Loucy (cell line): ENCODE measurements at regions not wholly inside any gene's neighbourhood (a gene's known extent, or its start where the extent isn't known, plus 50 kb on each side); places are given as distances from the start of the nearest gene placed in this dataset.
A peak's percentile ranks its signal among the peaks of the same experiment; 100 is the strongest.

Experiments used
- H2AFZ ChIP-seq: fragments of 200-600 bp; sonication (generic); 2 replicates; pipeline ENCODE4 v1.6.0; 2016; ENCODE audit warnings: antibody characterized with exemption, mild to moderate bottlenecking, low read length, moderate library complexity
- H3F3A ChIP-seq: fragments of 200-600 bp; 2 replicates; pipeline ENCODE4 v1.6.0; 2016; ENCODE audit warnings: antibody characterized with exemption, low read depth, mild to moderate bottlenecking
- H3K27me3 ChIP-seq: fragments of 200-600 bp; sonication (generic); 2 replicates; pipeline ENCODE4 v1.6.1; 2014; ENCODE audit warnings: low read length, mild to moderate bottlenecking; ENCODE audit not compliant: insufficient read depth, poor library complexity, severe bottlenecking
- H3K36me3 ChIP-seq: fragments of 200-600 bp; sonication (generic); 2 replicates; pipeline ENCODE4 v1.6.1; 2016; ENCODE audit warnings: low read length; ENCODE audit not compliant: insufficient read depth
- H3K4me1 ChIP-seq: fragments of 200-600 bp; sonication (generic); 2 replicates; pipeline ENCODE4 v1.5.1; 2014; ENCODE audit warnings: low read length, mild to moderate bottlenecking; ENCODE audit not compliant: insufficient read depth, poor library complexity, severe bottlenecking
- H3K4me2 ChIP-seq: fragments of 200-600 bp; sonication (generic); 2 replicates; pipeline ENCODE4 v1.6.0; 2014; ENCODE audit warnings: antibody characterized with exemption, low read length, low read depth, mild to moderate bottlenecking; ENCODE audit not compliant: poor library complexity, severe bottlenecking
- H3K4me3 ChIP-seq: fragments of 200-600 bp; sonication (generic); 2 replicates; pipeline ENCODE4 v1.5.1; 2014; ENCODE audit warnings: low read length, mild to moderate bottlenecking, mixed read lengths; ENCODE audit not compliant: poor library complexity, severe bottlenecking
- H3K79me2 ChIP-seq: fragments of 200-600 bp; sonication (generic); 2 replicates; pipeline ENCODE4 v1.6.1; 2014; ENCODE audit warnings: low read length; ENCODE audit not compliant: insufficient read depth
- H3K9ac ChIP-seq: fragments of 200-600 bp; sonication (generic); 2 replicates; pipeline ENCODE4 v1.6.0; 2014; ENCODE audit warnings: mild to moderate bottlenecking, low read depth, low read length, moderate library complexity; ENCODE audit not compliant: poor library complexity, severe bottlenecking
- H3K9me2 ChIP-seq: fragments of 200-600 bp; sonication (generic); replicated peaks from 2 replicates; pipeline ENCODE4 v1.6.1; 2016; ENCODE audit warnings: low read depth, low read length, mixed read lengths
- H3K9me3 ChIP-seq: fragments of 200-600 bp; sonication (generic); 2 replicates; pipeline ENCODE4 v1.6.1; 2014; ENCODE audit warnings: mild to moderate bottlenecking, antibody characterized with exemption, low read length, low read depth; ENCODE audit not compliant: insufficient read depth
- H4K20me1 ChIP-seq: fragments of 200-600 bp; sonication (generic); 2 replicates; pipeline ENCODE4 v1.6.0; 2014; ENCODE audit warnings: antibody characterized with exemption, low read length, mild to moderate bottlenecking; ENCODE audit not compliant: insufficient read depth, poor library complexity, severe bottlenecking
- EZH2phosphoT487 ChIP-seq: fragments of 200-600 bp; IDR thresholded peaks from 2 replicates; pipeline ENCODE4 v1.6.1; 2018; ENCODE audit warnings: antibody characterized with exemption, mild to moderate bottlenecking, moderate library complexity, borderline replicate concordance
- TF ChIP-seq, protein P1 (sequence below): fragments of 200-600 bp; sonication (generic); conservative IDR thresholded peaks from 2 replicates; pipeline ENCODE4 v1.5.1; 2014; ENCODE audit warnings: mild to moderate bottlenecking, antibody characterized with exemption, low read length

DNA sequence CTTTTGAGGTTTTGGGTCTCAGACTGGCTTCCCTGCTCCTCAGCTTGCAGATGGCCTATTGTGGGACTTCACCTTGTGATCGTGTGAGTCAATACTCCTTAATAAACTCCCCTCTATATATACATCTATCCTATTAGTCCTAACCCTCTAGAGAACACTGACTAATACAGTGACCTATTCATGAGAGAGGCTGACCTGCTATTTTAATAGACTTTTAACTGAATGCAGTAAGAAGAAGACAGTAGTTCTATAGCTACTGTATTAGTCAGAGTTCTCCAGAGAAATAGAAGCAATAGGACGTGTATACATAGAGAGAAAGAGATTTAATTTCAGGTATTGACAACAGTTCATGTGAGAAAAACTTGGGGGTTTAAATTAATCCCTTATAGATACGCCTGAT is 53.3 kb upstream of the SMLR1 start:
- Histone ChIP-seq H3F3A (no peaks in the 10 kb centered on the region), H2AFZ (no peak overlapping the region), H3K9me2 (no peaks in the 10 kb centered on the region), H3K9ac (no peak overlapping the region), H3K4me2 (no peak overlapping the region), H3K4me3 (no peak overlapping the region), H4K20me1 (no peaks in the 10 kb centered on the region), H3K79me2 (no peaks in the 10 kb centered on the region), H3K9me3 (no peaks in the 10 kb centered on the region), H3K27me3 (no peaks in the 10 kb centered on the region), H3K36me3 (no peaks in the 10 kb centered on the region), H3K4me1 (peaks cover 12% of the 10 kb centered on the region)
- TF ChIP-seq, protein P1, sequence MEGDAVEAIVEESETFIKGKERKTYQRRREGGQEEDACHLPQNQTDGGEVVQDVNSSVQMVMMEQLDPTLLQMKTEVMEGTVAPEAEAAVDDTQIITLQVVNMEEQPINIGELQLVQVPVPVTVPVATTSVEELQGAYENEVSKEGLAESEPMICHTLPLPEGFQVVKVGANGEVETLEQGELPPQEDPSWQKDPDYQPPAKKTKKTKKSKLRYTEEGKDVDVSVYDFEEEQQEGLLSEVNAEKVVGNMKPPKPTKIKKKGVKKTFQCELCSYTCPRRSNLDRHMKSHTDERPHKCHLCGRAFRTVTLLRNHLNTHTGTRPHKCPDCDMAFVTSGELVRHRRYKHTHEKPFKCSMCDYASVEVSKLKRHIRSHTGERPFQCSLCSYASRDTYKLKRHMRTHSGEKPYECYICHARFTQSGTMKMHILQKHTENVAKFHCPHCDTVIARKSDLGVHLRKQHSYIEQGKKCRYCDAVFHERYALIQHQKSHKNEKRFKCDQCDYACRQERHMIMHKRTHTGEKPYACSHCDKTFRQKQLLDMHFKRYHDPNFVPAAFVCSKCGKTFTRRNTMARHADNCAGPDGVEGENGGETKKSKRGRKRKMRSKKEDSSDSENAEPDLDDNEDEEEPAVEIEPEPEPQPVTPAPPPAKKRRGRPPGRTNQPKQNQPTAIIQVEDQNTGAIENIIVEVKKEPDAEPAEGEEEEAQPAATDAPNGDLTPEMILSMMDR, result no peak

DNA sequence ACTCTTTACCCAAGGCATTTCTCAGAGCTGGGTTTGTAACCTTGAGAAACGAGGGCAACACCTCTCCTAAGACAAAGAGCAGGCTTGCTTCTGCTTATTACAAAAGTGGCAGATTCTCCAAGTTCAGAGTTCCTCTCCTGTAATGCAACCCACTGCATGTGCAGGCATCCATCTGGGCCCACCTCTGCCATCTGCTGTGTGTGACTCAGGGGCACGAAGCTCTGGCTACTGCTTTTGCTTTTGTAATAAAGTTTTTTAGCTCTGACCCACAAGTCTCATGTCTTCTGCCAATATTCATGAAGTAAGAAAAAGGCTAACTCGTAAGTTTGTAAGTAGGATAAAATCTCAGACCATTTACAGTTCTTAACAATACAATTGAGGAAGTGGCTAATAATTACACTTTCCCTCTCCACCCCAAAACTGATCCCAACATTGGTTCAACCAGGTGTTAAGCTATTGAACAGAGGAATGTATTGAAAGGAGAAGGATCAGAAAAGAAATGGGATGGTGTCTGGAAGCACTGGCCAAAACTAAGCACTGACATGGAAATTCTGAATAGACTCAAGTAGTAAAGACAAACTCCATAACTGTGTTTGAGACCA is 51.7 kb upstream of the SMLR1 start:
- H3K4me1 ChIP-seq, result peaks cover 23% of the 10 kb centered on the region
- H3K9me3 ChIP-seq, result no peaks in the 10 kb centered on the region
- H3K36me3 ChIP-seq, result no peaks in the 10 kb centered on the region
- H3K79me2 ChIP-seq, result no peaks in the 10 kb centered on the region
- no peak overlapping the region for H3K9ac ChIP-seq
- TF ChIP-seq, protein P1, result no peak
- no peak for TF ChIP-seq EZH2phosphoT487
- no peaks in the 10 kb centered on the region for H3K27me3 ChIP-seq
- H3K4me3 ChIP-seq, result no peak overlapping the region
- no peak overlapping the region for H3K4me2 ChIP-seq
- peak overlapping the region; percentile 22; the same call in 1 of the 2 replicates for H2AFZ ChIP-seq
- no peaks in the 10 kb centered on the region for H3F3A ChIP-seq
- no peaks in the 10 kb centered on the region for H4K20me1 ChIP-seq
- H3K9me2 ChIP-seq, result no peaks in the 10 kb centered on the region

DNA sequence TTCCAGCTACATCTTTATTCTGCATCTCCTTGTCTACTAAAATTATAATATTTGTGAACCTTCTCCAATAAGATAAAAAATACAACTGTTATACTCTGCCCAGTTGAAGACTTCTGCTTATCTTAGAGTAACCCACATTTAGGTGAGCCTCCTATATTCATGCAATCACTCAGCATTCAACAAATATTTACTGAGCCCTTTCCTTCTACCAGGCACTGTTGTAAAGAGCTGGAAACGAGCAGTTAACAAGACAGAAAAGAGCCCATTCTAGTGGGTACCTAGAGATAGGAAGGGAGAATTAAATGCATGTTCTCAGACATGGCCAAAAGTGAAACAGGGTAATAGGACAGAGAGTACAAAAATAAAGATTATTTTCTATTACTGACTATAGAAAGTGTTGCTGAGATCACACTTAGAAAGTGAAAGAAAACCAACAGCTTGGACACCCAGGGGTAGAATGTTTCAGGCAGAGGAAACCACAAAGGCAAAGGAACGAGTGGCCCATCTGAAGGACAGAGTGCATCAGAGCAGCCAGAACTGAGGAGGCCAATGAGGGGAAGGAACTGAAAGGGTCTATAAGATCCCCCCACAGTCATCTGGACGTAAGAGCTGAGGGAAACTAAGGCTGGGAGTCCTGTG is 50.8 kb upstream of the SMLR1 start:
- Histone ChIP-seq H3K27me3 (no peaks in the 10 kb centered on the region), H3K9me3 (no peaks in the 10 kb centered on the region), H3K4me1 (peaks cover 23% of the 10 kb centered on the region), H3K9ac (peak overlapping the region; percentile 40), H3K79me2 (no peaks in the 10 kb centered on the region), H3K36me3 (no peaks in the 10 kb centered on the region), H3K4me3 (peak overlapping the region; percentile 49), H2AFZ (peak overlapping the region; percentile 88), H3K9me2 (no peaks in the 10 kb centered on the region), H3K4me2 (peak overlapping the region; percentile 64), H3F3A (no peaks in the 10 kb centered on the region), H4K20me1 (no peaks in the 10 kb centered on the region)
- TF ChIP-seq, protein P1, result no peak
- no peak for TF ChIP-seq EZH2phosphoT487
